ENCODE measurements at regions not wholly inside any gene's neighbourhood (a gene's known extent, or its start where the extent isn't known, plus 50 kb on each side); places are given as distances from the start of the nearest gene placed in this dataset.

- TF ChIP-seq POLR2A (IDR thresholded peaks at IDR 0.05), result no peak
- TF ChIP-seq, protein P1, sequence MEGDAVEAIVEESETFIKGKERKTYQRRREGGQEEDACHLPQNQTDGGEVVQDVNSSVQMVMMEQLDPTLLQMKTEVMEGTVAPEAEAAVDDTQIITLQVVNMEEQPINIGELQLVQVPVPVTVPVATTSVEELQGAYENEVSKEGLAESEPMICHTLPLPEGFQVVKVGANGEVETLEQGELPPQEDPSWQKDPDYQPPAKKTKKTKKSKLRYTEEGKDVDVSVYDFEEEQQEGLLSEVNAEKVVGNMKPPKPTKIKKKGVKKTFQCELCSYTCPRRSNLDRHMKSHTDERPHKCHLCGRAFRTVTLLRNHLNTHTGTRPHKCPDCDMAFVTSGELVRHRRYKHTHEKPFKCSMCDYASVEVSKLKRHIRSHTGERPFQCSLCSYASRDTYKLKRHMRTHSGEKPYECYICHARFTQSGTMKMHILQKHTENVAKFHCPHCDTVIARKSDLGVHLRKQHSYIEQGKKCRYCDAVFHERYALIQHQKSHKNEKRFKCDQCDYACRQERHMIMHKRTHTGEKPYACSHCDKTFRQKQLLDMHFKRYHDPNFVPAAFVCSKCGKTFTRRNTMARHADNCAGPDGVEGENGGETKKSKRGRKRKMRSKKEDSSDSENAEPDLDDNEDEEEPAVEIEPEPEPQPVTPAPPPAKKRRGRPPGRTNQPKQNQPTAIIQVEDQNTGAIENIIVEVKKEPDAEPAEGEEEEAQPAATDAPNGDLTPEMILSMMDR (IDR thresholded peaks at IDR 0.05), result no peak
- Histone ChIP-seq H3K27ac (no peak overlapping the region), H3K4me1 (peaks cover 0 to 53% (median 14%) of the 10 kb centered on the region in 4 donors), H3K27me3 (no peaks in the 10 kb centered on the region), H3K4me3 (no peak overlapping the region), H3K9me3 (no peaks in the 10 kb centered on the region), H3K36me3 (no peaks in the 10 kb centered on the region)
- no peak for DNase-seq
- ATAC-seq, result peak; percentile 34 to 63 (median 58)
- intact Hi-C loops (cut with DNase I), result no loop called here
Measured at GRCh38 chr2:200127848-200128247, 172.5 kb downstream of the MAIP1 start.

- TF ChIP-seq, protein P1 (IDR thresholded peaks at IDR 0.05), result no peak
- no peak for TF ChIP-seq POLR2A (IDR thresholded peaks at IDR 0.05)
- peaks cover 0 to 48% (median 12%) of the 10 kb centered on the region in 4 donors for H3K4me1 ChIP-seq
- ATAC-seq, result no peak
- intact Hi-C loops (cut with DNase I), result no loop called here
- no peak for DNase-seq
- H3K9me3 ChIP-seq, result no peaks in the 10 kb centered on the region
- H3K27me3 ChIP-seq, result no peaks in the 10 kb centered on the region
- no peak overlapping the region for H3K27ac ChIP-seq
- 82% methylated on average over 5 of the region's 5 CpGs for WGBS (ENCODE audit: insufficient coverage, low coverage, low lambda C conversion rate, missing lambda C conversion rate)
- H3K4me3 ChIP-seq, result no peak overlapping the region
- no peaks in the 10 kb centered on the region for H3K36me3 ChIP-seq
Measured at GRCh38 chr2:200128296-200128695, 172.9 kb downstream of the MAIP1 start.

DNA sequence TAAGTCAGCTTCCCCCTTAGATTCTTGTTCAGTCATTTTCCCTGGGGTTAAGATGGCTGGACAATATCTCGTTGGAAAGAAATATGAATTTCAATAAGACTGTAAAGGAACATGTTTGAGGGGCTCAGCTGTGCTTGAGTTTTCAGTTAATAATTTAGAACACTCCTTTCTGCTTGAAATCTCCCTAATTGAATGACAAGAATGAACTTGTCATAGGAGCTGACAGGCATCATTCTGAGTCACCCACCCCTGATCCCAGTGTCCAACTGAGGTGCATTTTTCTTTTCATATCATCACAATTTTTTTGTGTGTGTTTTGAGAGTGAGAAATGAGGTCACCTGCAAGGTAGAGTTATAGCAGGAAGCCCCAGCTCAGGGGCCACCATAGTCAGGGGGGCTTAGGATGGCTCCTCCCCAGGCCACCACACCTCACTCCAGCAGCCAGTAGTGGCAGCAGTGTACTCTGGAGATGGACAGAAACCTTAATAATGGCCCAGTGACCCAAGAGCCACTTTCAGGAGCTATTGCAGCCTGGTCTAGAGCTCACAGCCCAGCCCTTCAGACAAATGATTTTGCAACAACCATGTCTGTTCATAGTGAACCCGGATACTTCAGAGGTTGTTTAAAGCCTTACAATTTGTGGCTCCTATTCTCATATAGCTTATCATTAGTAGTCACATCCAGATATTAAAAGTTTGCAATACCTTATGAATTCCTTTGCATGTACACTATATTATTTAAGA is 174.5 kb downstream of the MAIP1 start:
- Histone ChIP-seq H3K27ac (peak overlapping the region in 1 of 3 donors; percentile 42), H3K27me3 (no peaks in the 10 kb centered on the region), H3K9me3 (no peaks in the 10 kb centered on the region), H3K4me3 (no peak overlapping the region), H3K36me3 (no peaks in the 10 kb centered on the region), H3K4me1 (peaks cover 0 to 44% (median 12%) of the 10 kb centered on the region in 4 donors)
- 54% methylated on average over 2 of the region's 2 CpGs for WGBS (ENCODE audit: insufficient coverage, low coverage, low lambda C conversion rate, missing lambda C conversion rate)
- intact Hi-C loops (cut with DNase I), result no loop called here
- DNase-seq, result no peak
- TF ChIP-seq, protein P1 (IDR thresholded peaks at IDR 0.05), result no peak
- TF ChIP-seq POLR2A (IDR thresholded peaks at IDR 0.05), result no peak
- peak; percentile 61 to 80 (median 62) for ATAC-seq

GRCh38 chr2:200130762-200131166 is 175.4 kb downstream of the MAIP1 start:
- TF ChIP-seq POLR2A (IDR thresholded peaks at IDR 0.05), result no peak
- TF ChIP-seq, protein P1 (IDR thresholded peaks at IDR 0.05), result no peak
- ATAC-seq, result peak; percentile 86 to 92 (median 89)
- WGBS (ENCODE audit: insufficient coverage, low coverage, low lambda C conversion rate, missing lambda C conversion rate), result 22% methylated on average over 5 of the region's 5 CpGs

More at GRCh38 chr2:200130762-200131166, 175.4 kb downstream of the MAIP1 start:
- Histone ChIP-seq H3K4me1 (peaks cover 0 to 41% (median 11%) of the 10 kb centered on the region in 4 donors), H3K9me3 (no peaks in the 10 kb centered on the region), H3K4me3 (no peak overlapping the region), H3K27me3 (no peaks in the 10 kb centered on the region), H3K36me3 (no peaks in the 10 kb centered on the region), H3K27ac (peak overlapping the region in 1 of 3 donors; percentile 42)
- intact Hi-C loops (cut with DNase I), result no loop called here
- peak in 2 of 3 donors; percentile 44 to 70 for DNase-seq
